HL-60 (cell line): ENCODE measurements at regions not wholly inside any gene's neighbourhood (a gene's known extent, or its start where the extent isn't known, plus 50 kb on each side); places are given as distances from the start of the nearest gene placed in this dataset.

Source experiments
- DNase-seq, 2 experiments: peaks; one replicate each; pipeline ENCODE4 v3.0.0-alpha.2; 2010 to 2020; ENCODE audit warnings: low read depth in 1 of 2, low spot score in 1 of 2
- H3K27ac ChIP-seq: fragments of 250-450 bp; sonication (Bioruptor Pico); replicated peaks from 2 replicates; pipeline ENCODE4 v1.5.1; 2020; ENCODE audit warnings: mild to moderate bottlenecking, moderate library complexity
- H3K27me3 ChIP-seq: fragments of 250-450 bp; sonication (Bioruptor Pico); 2 replicates; pipeline ENCODE4 v1.5.1; 2021; ENCODE audit warnings: mild to moderate bottlenecking, moderate library complexity; ENCODE audit not compliant: insufficient read depth, poor library complexity, severe bottlenecking
- H3K4me3 ChIP-seq: replicated peaks from 2 replicates; pipeline ENCODE4 v1.5.1; 2011; ENCODE audit warnings: mild to moderate bottlenecking, control low read depth, low read length; ENCODE audit not compliant: insufficient read depth
- CTCF ChIP-seq: IDR thresholded peaks from one replicate; pipeline ENCODE4 v1.5.1; 2011; ENCODE audit warnings: low read length, control low read depth, inconsistent platforms; ENCODE audit not compliant: insufficient read depth
- GABPA ChIP-seq: IDR thresholded peaks from 2 replicates; pipeline ENCODE4 v1.6.1; 2012; ENCODE audit warnings: low read depth
- POLR2AphosphoS5 ChIP-seq: IDR thresholded peaks from 2 replicates; pipeline ENCODE4 v1.6.1; 2012; ENCODE audit warnings: low read depth
- SPI1 ChIP-seq: IDR thresholded peaks from 2 replicates; pipeline ENCODE4 v1.6.1; 2012; ENCODE audit warnings: low read depth, mild to moderate bottlenecking, borderline replicate concordance
- TF ChIP-seq, protein P1 (sequence below): IDR thresholded peaks from 2 replicates; pipeline ENCODE4 v1.6.1; 2012; ENCODE audit warnings: low read depth; ENCODE audit not compliant: insufficient replicate concordance

GRCh38 chr17:65332375-65332774 is 195.2 kb downstream of the RGS9 start:
- no peak overlapping the region for H3K4me3 ChIP-seq
- TF ChIP-seq, protein P1, sequence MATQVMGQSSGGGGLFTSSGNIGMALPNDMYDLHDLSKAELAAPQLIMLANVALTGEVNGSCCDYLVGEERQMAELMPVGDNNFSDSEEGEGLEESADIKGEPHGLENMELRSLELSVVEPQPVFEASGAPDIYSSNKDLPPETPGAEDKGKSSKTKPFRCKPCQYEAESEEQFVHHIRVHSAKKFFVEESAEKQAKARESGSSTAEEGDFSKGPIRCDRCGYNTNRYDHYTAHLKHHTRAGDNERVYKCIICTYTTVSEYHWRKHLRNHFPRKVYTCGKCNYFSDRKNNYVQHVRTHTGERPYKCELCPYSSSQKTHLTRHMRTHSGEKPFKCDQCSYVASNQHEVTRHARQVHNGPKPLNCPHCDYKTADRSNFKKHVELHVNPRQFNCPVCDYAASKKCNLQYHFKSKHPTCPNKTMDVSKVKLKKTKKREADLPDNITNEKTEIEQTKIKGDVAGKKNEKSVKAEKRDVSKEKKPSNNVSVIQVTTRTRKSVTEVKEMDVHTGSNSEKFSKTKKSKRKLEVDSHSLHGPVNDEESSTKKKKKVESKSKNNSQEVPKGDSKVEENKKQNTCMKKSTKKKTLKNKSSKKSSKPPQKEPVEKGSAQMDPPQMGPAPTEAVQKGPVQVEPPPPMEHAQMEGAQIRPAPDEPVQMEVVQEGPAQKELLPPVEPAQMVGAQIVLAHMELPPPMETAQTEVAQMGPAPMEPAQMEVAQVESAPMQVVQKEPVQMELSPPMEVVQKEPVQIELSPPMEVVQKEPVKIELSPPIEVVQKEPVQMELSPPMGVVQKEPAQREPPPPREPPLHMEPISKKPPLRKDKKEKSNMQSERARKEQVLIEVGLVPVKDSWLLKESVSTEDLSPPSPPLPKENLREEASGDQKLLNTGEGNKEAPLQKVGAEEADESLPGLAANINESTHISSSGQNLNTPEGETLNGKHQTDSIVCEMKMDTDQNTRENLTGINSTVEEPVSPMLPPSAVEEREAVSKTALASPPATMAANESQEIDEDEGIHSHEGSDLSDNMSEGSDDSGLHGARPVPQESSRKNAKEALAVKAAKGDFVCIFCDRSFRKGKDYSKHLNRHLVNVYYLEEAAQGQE, result no peak
- TF ChIP-seq POLR2AphosphoS5 (no peak), GABPA (no peak), SPI1 (no peak), CTCF (no peak)
- no peaks in the 10 kb centered on the region for H3K27me3 ChIP-seq
- no peak for DNase-seq
- H3K27ac ChIP-seq, result no peak overlapping the region

- Histone ChIP-seq H3K27ac (no peak overlapping the region), H3K27me3 (no peaks in the 10 kb centered on the region), H3K4me3 (no peak overlapping the region)
- no peak for DNase-seq
- TF ChIP-seq GABPA, result no peak
- no peak for TF ChIP-seq CTCF
Measured at GRCh38 chr17:65328567-65328966, 191.4 kb downstream of the RGS9 start.

- no peak for TF ChIP-seq SPI1
- no peak for TF ChIP-seq POLR2AphosphoS5
- no peak for TF ChIP-seq GABPA
- TF ChIP-seq, protein P1, result no peak
- TF ChIP-seq CTCF, result no peak
- Histone ChIP-seq H3K4me3 (no peak overlapping the region), H3K27ac (no peak overlapping the region), H3K27me3 (no peaks in the 10 kb centered on the region)
- DNase-seq, result no peak
Measured at GRCh38 chr17:65324611-65325342, 187.6 kb downstream of the RGS9 start.

GRCh38 chr17:65323049-65323448 is 185.9 kb downstream of the RGS9 start:
- Histone ChIP-seq H3K4me3 (no peak overlapping the region), H3K27ac (no peak overlapping the region), H3K27me3 (no peaks in the 10 kb centered on the region)
- TF ChIP-seq SPI1, result no peak
- no peak for DNase-seq
